ENCODE measurements at regions not wholly inside any gene's neighbourhood (a gene's known extent, or its start where the extent isn't known, plus 50 kb on each side); places are given as distances from the start of the nearest gene placed in this dataset.
A peak's percentile ranks its signal among the peaks of the same experiment; 100 is the strongest.

GRCh38 chr4:178333355-178333754, 891.1 kb upstream of the AGA start:
- intact Hi-C loops (cut with DNase I): no loop called here
- DNase-seq: no peak

GRCh38 chr4:178339769-178340168, 897.5 kb upstream of the AGA start:
- intact Hi-C loops (cut with DNase I): no loop called here
- no peak for DNase-seq

- intact Hi-C loops (cut with DNase I): no loop called here
- no peak for DNase-seq
Measured at GRCh38 chr4:178340468-178340867, 898.2 kb upstream of the AGA start.

GRCh38 chr4:178344096-178344495, 901.9 kb upstream of the AGA start:
- DNase-seq: no peak
- intact Hi-C loops (cut with DNase I): no loop called here

- intact Hi-C loops (cut with DNase I): no loop called here
- DNase-seq: no peak
Measured at GRCh38 chr4:178347111-178347510, 904.9 kb upstream of the AGA start.

GRCh38 chr4:178349601-178350000, 907.4 kb upstream of the AGA start:
- intact Hi-C loops (cut with DNase I): no loop called here
- no peak for DNase-seq

GRCh38 chr4:178351185-178351584, 908.9 kb upstream of the AGA start:
- DNase-seq: no peak
- intact Hi-C loops (cut with DNase I): no loop called here

- intact Hi-C loops (cut with DNase I): no loop called here
- no peak for DNase-seq
Measured at GRCh38 chr4:178356725-178357124, 914.5 kb upstream of the AGA start.

GRCh38 chr4:178385481-178385880, 943.2 kb upstream of the AGA start:
- DNase-seq: no peak
- intact Hi-C loops (cut with DNase I): no loop called here

GRCh38 chr4:178387756-178388155, 945.5 kb upstream of the AGA start:
- no peak for DNase-seq
- intact Hi-C loops (cut with DNase I): no loop called here

- intact Hi-C loops (cut with DNase I): no loop called here
- DNase-seq: no peak
Measured at GRCh38 chr4:178395798-178396197, 953.6 kb upstream of the AGA start.

GRCh38 chr4:178412455-178412854, 970.2 kb upstream of the AGA start:
- DNase-seq: no peak
- intact Hi-C loops (cut with DNase I): no loop called here

GRCh38 chr4:178414042-178414441, 971.8 kb upstream of the AGA start:
- intact Hi-C loops (cut with DNase I): no loop called here

GRCh38 chr4:178414881-178415446, 972.7 kb upstream of the AGA start:
- intact Hi-C loops (cut with DNase I): no loop called here
- DNase-seq: peak in 2 of 10 donors; percentile 54 to 61

More at GRCh38 chr4:178414042-178414441, 971.8 kb upstream of the AGA start:
- no peak for DNase-seq

- intact Hi-C loops (cut with DNase I): no loop called here
- DNase-seq: peak in 3 of 10 donors; percentile 66 to 71 (median 70)
Measured at GRCh38 chr4:178415925-178416324, 973.7 kb upstream of the AGA start.

GRCh38 chr4:178423366-178423765, 981.1 kb upstream of the AGA start:
- no peak for DNase-seq
- intact Hi-C loops (cut with DNase I): no loop called here

GRCh38 chr4:178426871-178427270, 984.6 kb upstream of the AGA start:
- no peak for DNase-seq
- intact Hi-C loops (cut with DNase I): no loop called here

GRCh38 chr4:178427663-178428062, 985.4 kb upstream of the AGA start:
- no peak for DNase-seq
- intact Hi-C loops (cut with DNase I): no loop called here

- no peak for DNase-seq
- intact Hi-C loops (cut with DNase I): no loop called here
Measured at GRCh38 chr4:178448372-178449035, 1006.3 kb upstream of the AGA start.

GRCh38 chr4:178450614-178451013, 1008.4 kb upstream of the AGA start:
- intact Hi-C loops (cut with DNase I): no loop called here
- no peak for DNase-seq

GRCh38 chr4:178453057-178453456, 1010.8 kb upstream of the AGA start:
- intact Hi-C loops (cut with DNase I): no loop called here
- DNase-seq: no peak

GRCh38 chr4:178457286-178457685, 1015.0 kb upstream of the AGA start:
- intact Hi-C loops (cut with DNase I): no loop called here
- DNase-seq: no peak

- DNase-seq: no peak
- intact Hi-C loops (cut with DNase I): no loop called here
Measured at GRCh38 chr4:178462710-178463109, 1020.5 kb upstream of the AGA start.
